ENCODE measurements at regions not wholly inside any gene's neighbourhood (a gene's known extent, or its start where the extent isn't known, plus 50 kb on each side); places are given as distances from the start of the nearest gene placed in this dataset.

DNA sequence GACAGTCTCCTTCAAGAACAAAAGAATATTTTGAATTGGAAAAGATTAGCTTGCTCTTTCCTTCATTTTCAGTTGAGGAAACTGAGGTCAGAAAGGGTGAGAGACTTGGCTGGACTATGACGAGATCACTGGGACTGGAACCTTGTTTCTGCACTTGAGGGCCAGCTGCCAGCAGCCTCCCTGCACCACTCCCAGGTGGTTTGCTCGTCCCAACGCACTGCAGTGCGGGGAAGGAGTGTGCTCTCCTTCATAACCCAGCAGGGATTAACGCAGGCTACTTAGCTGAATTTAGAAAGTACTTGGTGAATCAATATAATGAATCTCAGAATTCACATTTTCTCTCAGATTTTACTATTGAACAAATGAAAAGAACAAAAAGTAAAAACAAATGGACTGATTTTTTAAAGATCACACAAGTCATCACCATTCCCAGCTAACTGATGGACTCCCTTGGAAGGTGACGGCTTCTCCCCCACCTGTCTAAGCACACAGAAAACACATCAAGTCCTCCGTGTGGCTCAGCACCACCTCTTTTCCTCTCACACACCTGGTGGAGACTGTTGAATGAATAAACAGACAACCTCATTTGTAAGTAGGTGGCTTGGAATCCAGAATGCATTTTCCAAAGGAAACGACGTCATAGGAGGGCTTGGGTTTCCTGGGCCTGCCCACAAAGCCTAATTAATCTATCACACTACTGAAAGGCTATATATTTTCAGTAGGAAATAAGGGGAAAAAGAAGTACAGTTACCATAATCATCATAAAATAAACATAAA, 121.0 kb downstream of the QRSL1 start:
- TF ChIP-seq GATA2 (IDR thresholded peaks at IDR 0.05; ENCODE audit: low read depth, low read length) (no peak), GATA3 (IDR thresholded peaks at IDR 0.05; ENCODE audit: low read depth, low read length) (no peak)

- TF ChIP-seq GATA2 (IDR thresholded peaks at IDR 0.05; ENCODE audit: low read depth, low read length) (no peak), GATA3 (IDR thresholded peaks at IDR 0.05; ENCODE audit: low read depth, low read length) (no peak)
Measured at GRCh38 chr6:106749609-106750008, 120.2 kb downstream of the QRSL1 start.

GRCh38 chr6:106748547-106749207, 119.3 kb downstream of the QRSL1 start:
- TF ChIP-seq GATA2 (IDR thresholded peaks at IDR 0.05; ENCODE audit: low read depth, low read length) (no peak), GATA3 (IDR thresholded peaks at IDR 0.05; ENCODE audit: low read depth, low read length) (no peak)

- no peak for TF ChIP-seq GATA2 (IDR thresholded peaks at IDR 0.05; ENCODE audit: low read depth, low read length)
- no peak for TF ChIP-seq GATA3 (IDR thresholded peaks at IDR 0.05; ENCODE audit: low read depth, low read length)
Measured at GRCh38 chr6:106747139-106747538, 117.8 kb downstream of the QRSL1 start.

GRCh38 chr6:106746652-106747051, 117.3 kb downstream of the QRSL1 start:
- TF ChIP-seq GATA3 (IDR thresholded peaks at IDR 0.05; ENCODE audit: low read depth, low read length) (no peak), GATA2 (IDR thresholded peaks at IDR 0.05; ENCODE audit: low read depth, low read length) (no peak)

DNA sequence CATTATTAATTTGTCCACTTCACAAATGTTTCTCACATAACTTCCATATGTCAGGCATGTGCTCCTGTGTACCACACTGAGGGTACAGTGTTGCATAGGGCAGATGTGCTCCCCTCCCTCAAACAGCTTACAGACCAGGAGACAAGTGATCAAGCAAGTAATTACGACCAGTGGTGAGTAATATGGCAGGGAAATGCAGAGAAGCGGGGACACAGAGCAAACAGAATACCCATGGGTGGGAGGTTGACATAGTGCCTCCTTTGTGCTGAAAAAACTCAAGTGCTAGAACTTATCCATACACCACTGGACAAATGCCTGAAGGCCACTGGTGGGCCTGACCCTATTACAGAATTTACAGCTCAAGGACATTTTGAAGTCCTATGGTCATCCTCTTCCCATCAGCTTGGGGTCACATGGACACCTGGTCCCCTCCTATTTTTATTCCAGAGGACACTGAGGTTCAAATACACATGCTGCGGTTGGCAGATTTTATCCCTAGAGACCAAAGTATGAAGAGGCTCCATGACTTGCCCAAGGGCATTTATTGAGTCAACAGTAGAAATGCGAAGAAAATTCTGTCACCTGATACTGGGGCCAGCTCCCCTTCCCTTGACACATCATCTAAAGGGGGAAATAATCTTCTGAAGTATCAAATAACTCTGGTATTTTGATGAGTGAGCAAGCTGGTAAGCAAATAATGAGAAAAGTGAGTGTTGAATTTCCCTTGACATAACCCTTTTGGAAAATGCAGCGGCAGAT, 116.6 kb downstream of the QRSL1 start:
- no peak for TF ChIP-seq GATA2 (IDR thresholded peaks at IDR 0.05; ENCODE audit: low read depth, low read length)
- TF ChIP-seq GATA3 (IDR thresholded peaks at IDR 0.05; ENCODE audit: low read depth, low read length) = no peak

DNA sequence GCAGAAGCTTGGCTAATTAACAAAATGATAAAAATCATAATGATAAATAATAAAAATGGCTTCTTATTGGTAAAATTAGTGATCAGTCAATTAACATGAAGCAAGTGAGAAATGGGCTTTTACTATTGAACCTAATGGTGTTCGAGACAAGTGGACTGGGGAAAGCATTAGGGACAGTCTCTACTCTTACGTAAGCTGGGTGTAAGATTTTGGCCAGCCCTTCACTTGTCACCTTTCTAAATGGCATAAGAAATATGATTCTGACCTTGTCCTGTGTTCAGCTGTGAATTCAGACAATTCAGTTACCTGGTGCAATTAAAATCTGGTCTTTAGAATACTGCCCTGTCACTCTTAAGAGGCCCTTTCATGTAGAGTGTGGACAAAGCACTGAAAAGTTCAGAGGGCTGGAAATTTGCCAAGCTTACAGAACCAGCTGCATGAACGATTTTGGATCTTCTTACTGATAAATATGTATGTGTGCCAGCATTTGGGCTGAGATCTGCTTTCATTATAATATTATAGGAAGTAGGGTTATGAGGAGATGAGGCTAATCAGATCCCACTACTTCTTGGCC, 115.9 kb downstream of the QRSL1 start:
- TF ChIP-seq GATA3 (IDR thresholded peaks at IDR 0.05; ENCODE audit: low read depth, low read length) (no peak), GATA2 (IDR thresholded peaks at IDR 0.05; ENCODE audit: low read depth, low read length) (no peak)

DNA sequence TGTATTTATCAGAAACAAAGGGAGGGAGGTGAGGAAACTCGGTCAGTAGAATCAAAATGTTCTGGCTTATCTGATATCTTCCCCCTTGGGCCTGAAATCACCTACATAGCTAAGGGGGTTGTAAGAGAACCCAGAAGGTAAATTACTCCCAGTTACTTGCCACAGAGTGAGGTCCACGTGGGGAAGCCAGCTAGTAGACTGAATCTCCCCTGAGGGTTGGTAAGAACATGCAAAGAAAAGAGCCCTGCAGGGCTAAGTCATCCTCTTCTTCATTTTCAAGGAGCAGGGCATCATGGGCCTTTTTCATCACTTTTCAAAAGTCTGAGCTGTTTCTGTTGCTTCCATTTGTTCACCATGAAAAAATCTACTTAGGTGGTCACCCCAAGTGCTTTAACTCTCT, 115.4 kb downstream of the QRSL1 start:
- TF ChIP-seq GATA3 (IDR thresholded peaks at IDR 0.05; ENCODE audit: low read depth, low read length) (no peak), GATA2 (IDR thresholded peaks at IDR 0.05; ENCODE audit: low read depth, low read length) (no peak)

DNA sequence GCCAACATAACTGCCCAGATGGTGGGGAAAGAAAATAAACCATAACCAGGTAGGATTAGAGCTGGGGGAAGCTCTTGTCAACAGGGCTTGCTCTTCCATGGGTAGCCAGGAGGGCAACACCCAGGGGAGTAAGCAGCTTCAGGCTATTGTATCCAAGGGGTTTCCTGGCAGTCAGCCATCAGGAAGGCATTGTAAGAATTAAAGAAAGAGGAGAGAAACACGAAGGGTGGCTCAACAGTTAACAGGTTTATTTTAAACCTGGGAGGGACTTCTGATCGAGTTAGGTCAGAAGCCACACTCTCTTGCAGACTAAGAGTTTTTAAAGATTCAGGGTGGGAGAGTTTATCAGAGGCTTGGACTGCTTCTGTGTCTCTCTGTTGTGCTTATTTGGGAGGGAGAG, 114.2 kb downstream of the QRSL1 start:
- TF ChIP-seq GATA2 (IDR thresholded peaks at IDR 0.05; ENCODE audit: low read depth, low read length) (no peak), GATA3 (IDR thresholded peaks at IDR 0.05; ENCODE audit: low read depth, low read length) (no peak)

DNA sequence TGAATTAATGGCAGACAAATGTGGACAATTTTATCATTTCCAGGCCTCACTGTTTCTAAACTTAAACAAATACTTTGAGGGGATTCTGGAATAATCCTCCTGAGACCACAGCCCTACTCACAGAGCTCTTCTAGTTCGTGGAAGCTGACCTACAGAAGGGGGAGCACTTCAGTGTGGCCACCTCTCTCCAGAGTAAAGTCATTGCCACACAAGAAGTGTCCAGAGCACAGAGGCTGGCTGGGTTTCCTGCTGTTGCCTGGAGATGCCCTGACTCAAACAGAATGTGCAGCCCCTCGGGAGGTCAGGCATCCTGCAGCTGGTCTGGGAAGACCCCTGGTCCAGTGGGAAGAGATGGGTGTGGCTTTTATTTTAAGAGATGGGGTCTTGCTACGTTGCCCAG, 110.9 kb downstream of the QRSL1 start:
- TF ChIP-seq GATA2 (IDR thresholded peaks at IDR 0.05; ENCODE audit: low read depth, low read length) (no peak), GATA3 (IDR thresholded peaks at IDR 0.05; ENCODE audit: low read depth, low read length) (no peak)

DNA sequence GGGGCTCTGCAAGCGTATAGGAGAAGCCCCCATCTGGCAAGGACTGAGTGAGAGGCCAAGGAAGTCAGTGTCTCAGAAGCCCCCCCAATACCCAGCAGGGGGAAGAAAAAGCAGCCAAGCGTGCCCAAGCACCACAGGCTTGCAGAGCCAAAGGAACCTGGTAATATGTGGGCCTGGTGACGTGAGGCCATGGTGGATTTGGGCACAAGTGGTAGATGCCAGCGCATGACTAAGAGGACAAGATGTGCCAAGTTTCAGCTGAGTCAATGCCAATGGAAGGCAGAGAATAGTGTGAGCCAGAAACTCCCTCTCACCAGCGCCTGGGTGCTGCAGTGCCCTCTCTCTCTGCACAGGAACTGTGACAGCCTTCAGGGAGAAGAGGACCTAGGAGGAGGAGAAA, 110.0 kb downstream of the QRSL1 start:
- TF ChIP-seq GATA3 (IDR thresholded peaks at IDR 0.05; ENCODE audit: low read depth, low read length) = no peak
- no peak for TF ChIP-seq GATA2 (IDR thresholded peaks at IDR 0.05; ENCODE audit: low read depth, low read length)

DNA sequence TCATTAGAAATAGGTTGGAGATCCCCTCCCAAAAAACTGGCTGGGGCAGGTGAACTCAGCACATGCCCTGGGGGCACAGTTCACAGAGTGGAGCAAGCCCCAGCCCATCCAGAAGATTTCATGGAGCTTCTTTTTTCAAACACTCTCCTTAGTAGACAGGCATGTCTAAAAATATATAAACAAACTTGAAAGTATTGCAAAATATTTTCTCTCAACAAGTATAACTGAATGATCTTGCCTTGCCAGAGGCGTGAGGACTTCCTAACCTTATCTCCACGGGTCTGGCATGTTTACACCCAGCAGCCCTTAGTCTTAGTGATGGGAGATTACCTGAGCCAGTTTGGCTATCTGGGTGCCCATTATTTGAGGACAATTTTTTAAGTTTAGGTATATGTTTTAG, 107.1 kb downstream of the QRSL1 start:
- TF ChIP-seq GATA3 (IDR thresholded peaks at IDR 0.05; ENCODE audit: low read depth, low read length) = no peak

DNA sequence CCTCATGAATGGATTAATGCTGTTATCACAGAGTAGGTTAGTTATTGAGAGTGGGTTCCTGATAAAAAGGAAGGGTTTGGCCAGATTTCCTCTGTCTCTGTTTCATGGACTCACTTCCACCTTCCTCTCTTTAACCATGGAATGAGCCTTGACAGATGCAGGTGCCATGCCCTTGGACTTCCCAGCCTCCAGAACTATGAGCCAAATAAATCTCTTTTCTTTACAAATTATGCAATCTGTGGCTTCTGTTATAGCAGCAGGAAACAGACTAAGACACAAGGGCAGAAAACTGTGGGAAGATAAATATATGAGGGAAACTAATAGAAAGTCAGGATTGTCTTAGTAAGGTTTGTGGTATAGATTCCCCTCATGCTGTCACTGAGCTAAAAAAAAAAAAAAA, 106.5 kb downstream of the QRSL1 start:
- TF ChIP-seq GATA2 (IDR thresholded peaks at IDR 0.05; ENCODE audit: low read depth, low read length) (no peak), GATA3 (IDR thresholded peaks at IDR 0.05; ENCODE audit: low read depth, low read length) (no peak)

GRCh38 chr6:106735136-106735633, 105.8 kb downstream of the QRSL1 start:
- TF ChIP-seq GATA2 (IDR thresholded peaks at IDR 0.05; ENCODE audit: low read depth, low read length) (no peak), GATA3 (IDR thresholded peaks at IDR 0.05; ENCODE audit: low read depth, low read length) (no peak)

All from SH-SY5Y (cell line).